Endothelial cell of umbilical vein (primary cell): ENCODE measurements at regions not wholly inside any gene's neighbourhood (a gene's known extent, or its start where the extent isn't known, plus 50 kb on each side); places are given as distances from the start of the nearest gene placed in this dataset.

ENCODE experiments used
- BruUV-seq: library from RNA; stranded (reverse); fragments of 400-500 nt; replicated peaks from 2 replicates; lab custom pipeline; 2021; lab: Mats Ljungman, UMichigan
- CTCF ChIA-PET: fragments of 300-600, 350-600 bp; sonication (Branson Sonifier 250); formaldehyde crosslinking; loops from one replicate; lab custom pipeline; 2021; ENCODE audit warnings: antibody characterized with exemption, inconsistent platforms; lab: Charles Lee
- POLR2A ChIA-PET: fragments of 300-600, 350-600 bp; sonication (Branson Sonifier 250); formaldehyde crosslinking; loops from one replicate; lab custom pipeline; 2021; ENCODE audit warnings: antibody characterized with exemption, inconsistent platforms; lab: Charles Lee
- DNase-seq: peaks from one replicate; pipeline ENCODE4 v3.0.0-alpha.2; 2011; ENCODE audit warnings: low read depth, low spot score
- FAIRE-seq: peaks from 2 replicates; lab custom pipeline; 2011; peaks lifted over from hg19 to GRCh38; lab: Jason Lieb, UNC
- H2AFZ ChIP-seq: 2 replicates; pipeline ENCODE4 v1.6.0; 2012; ENCODE audit warnings: low read depth, low read length, control low read depth, inconsistent platforms
- H3K27ac ChIP-seq: 2 replicates; pipeline ENCODE4 v1.5.1; 2011; ENCODE audit warnings: low read depth, mild to moderate bottlenecking, control low read depth, low read length, moderate library complexity; ENCODE audit not compliant: insufficient read depth
- H3K27me3 ChIP-seq, 2 experiments: 2 replicates each; pipeline versions ENCODE4 v1.6.0 to v1.6.1; 2011; ENCODE audit warnings: low read length in 2 of 2, mixed read lengths in 1 of 2; ENCODE audit not compliant: control insufficient read depth in 2 of 2, insufficient read depth in 2 of 2
- H3K36me3 ChIP-seq, 2 experiments: 2 replicates in 1 of 2; 3 replicates in 1 of 2; pipeline ENCODE4 v1.5.1; 2011; ENCODE audit warnings: low read length in 2 of 2, mild to moderate bottlenecking in 1 of 2, moderate library complexity in 1 of 2; ENCODE audit not compliant: control insufficient read depth in 2 of 2, insufficient read depth in 2 of 2; ENCODE audit errors: extremely low read depth in 1 of 2
- H3K4me1 ChIP-seq: 3 replicates; pipeline ENCODE4 v1.5.1; 2011; ENCODE audit warnings: mild to moderate bottlenecking, low read length; ENCODE audit not compliant: control insufficient read depth, insufficient read depth; ENCODE audit errors: extremely low read depth
- H3K4me2 ChIP-seq: 2 replicates; pipeline ENCODE4 v1.6.1; 2011; ENCODE audit warnings: low read length, control low read depth, mixed read lengths; ENCODE audit not compliant: insufficient read depth
- H3K4me3 ChIP-seq, 3 experiments: fragments of 200-600 bp in 1 of 3; sonication (generic), shearing (Covaris generic) in 1 of 3; replicated peaks in 1 of 3; 2 replicates each; pipeline ENCODE4 v1.5.1; 2011 to 2016; ENCODE audit warnings: control low read depth in 3 of 3, low read length in 3 of 3, mild to moderate bottlenecking in 2 of 3, inconsistent platforms in 1 of 3, low read depth in 1 of 3, moderate library complexity in 1 of 3; ENCODE audit not compliant: insufficient read depth in 1 of 3
- H3K79me2 ChIP-seq: 2 replicates; pipeline ENCODE4 v1.6.0; 2012; ENCODE audit warnings: low read length, inconsistent platforms; ENCODE audit not compliant: control insufficient read depth, insufficient read depth
- H3K9ac ChIP-seq: replicated peaks from 2 replicates; pipeline ENCODE3; 2011; ENCODE audit warnings: low read length, control low read depth; ENCODE audit not compliant: insufficient read depth; ENCODE audit errors: extremely low read depth
- H3K9me1 ChIP-seq: replicated peaks from 3 replicates; pipeline ENCODE4 v1.6.0; 2011; ENCODE audit warnings: mild to moderate bottlenecking, low read length; ENCODE audit not compliant: control insufficient read depth, insufficient read depth; ENCODE audit errors: extremely low read depth
- H3K9me3 ChIP-seq: replicated peaks from 2 replicates; pipeline ENCODE4 v1.5.1; 2012; ENCODE audit warnings: low read length, inconsistent platforms; ENCODE audit not compliant: control insufficient read depth, insufficient read depth
- H4K20me1 ChIP-seq: replicated peaks from 2 replicates; pipeline ENCODE3; 2011; ENCODE audit warnings: mild to moderate bottlenecking, low read length; ENCODE audit not compliant: control insufficient read depth, insufficient read depth; ENCODE audit errors: extremely low read depth
- EZH2 ChIP-seq: IDR thresholded peaks from 2 replicates; pipeline ENCODE4 v1.6.1; 2012; ENCODE audit warnings: borderline replicate concordance, low read depth, mild to moderate bottlenecking, moderate library complexity, low read length, inconsistent platforms; ENCODE audit not compliant: severe bottlenecking
- FOS ChIP-seq: IDR thresholded peaks from 2 replicates; pipeline ENCODE4 v1.6.1; 2011; ENCODE audit warnings: mild to moderate bottlenecking, low read length, moderate library complexity, borderline replicate concordance; ENCODE audit not compliant: insufficient read depth
- GATA2 ChIP-seq: IDR thresholded peaks from 2 replicates; pipeline ENCODE4 v1.7.0; 2011; ENCODE audit warnings: low read depth, mild to moderate bottlenecking, moderate library complexity, mixed read lengths, low read length; ENCODE audit not compliant: insufficient read length, insufficient read depth
- JUN ChIP-seq: IDR thresholded peaks from 2 replicates; pipeline ENCODE4 v1.6.1; 2011; ENCODE audit warnings: borderline replicate concordance, low read depth; ENCODE audit not compliant: insufficient read length, insufficient read depth
- MAX ChIP-seq: IDR thresholded peaks from 2 replicates; pipeline ENCODE4 v1.6.1; 2011; ENCODE audit not compliant: insufficient read depth, insufficient read length
- MYC ChIP-seq: IDR thresholded peaks from one replicate; pipeline ENCODE4 v1.6.1; 2011; ENCODE audit warnings: mild to moderate bottlenecking, low read depth, low read length
- POLR2A ChIP-seq: IDR thresholded peaks from 2 replicates; pipeline ENCODE4 v1.6.1; 2012; ENCODE audit warnings: low read depth, mild to moderate bottlenecking, control low read depth, low read length
- POLR2AphosphoS5 ChIP-seq: IDR thresholded peaks from 2 replicates; pipeline ENCODE4 v1.6.1; 2012; ENCODE audit warnings: low read depth, mild to moderate bottlenecking, control low read depth, low read length, moderate library complexity; ENCODE audit not compliant: insufficient read depth
- dilution Hi-C: fragments of 300-500 bp; cut with MboI; formaldehyde crosslinking; loops from one replicate; pipeline ENCODE4 v1.15.0; 2019; ENCODE audit warnings: low sequenced_read_pairs; ENCODE audit not compliant: extremely low pct_ligation_motif_present
- intact Hi-C: fragments of 100-400 bp; cut with micrococcal nuclease; formaldehyde crosslinking; loops from one replicate; pipeline ENCODE4 v1.10.0; 2022
- TF ChIP-seq, protein P1 (sequence below), 2 donors: IDR thresholded peaks; 1 replicate in 1 of 2; 2 replicates in 1 of 2; pipeline ENCODE4 v1.5.1; 2011; ENCODE audit warnings: low read length in 2 of 2, mild to moderate bottlenecking in 2 of 2, moderate library complexity in 2 of 2, control low read depth in 1 of 2, inconsistent platforms in 1 of 2, low read depth in 1 of 2; ENCODE audit not compliant: insufficient read depth in 1 of 2; ENCODE audit errors: extremely low read depth in 1 of 2

DNA sequence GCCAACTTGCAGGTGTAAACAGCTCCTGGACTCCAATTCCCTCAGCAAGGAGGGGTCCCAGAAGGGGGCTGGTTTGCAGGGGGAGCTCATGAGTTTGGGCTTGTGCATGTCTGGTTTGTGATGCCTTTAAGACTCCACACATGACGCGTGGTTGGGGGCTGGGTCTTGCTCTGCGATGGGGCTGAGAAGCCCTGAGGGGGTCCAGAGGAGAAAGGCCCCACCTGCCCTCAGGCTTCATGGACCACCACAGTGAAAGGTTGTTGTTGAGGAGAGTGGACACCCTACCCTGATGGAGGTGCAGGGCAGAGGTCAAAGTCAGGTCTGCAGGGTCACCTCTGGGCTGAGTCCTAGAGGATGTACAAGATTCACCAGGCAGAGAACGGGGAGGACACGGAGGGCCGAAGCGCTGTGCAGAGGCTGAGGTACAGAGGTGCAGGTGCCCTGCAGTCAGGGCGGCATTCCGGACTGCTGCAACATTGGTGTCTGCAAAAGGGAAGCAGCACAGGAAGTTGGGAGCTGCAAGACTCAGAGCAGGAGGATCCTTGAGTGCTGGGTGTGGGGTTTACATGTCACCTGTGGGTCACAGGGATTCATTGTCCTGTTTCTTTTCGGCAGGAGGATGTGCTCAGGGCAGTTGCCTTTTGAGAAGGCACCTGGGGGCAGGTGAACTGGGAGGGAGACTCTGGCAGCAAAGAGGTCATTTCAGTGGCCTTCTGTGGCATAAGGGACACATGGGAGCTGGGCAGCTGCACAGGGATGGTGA is 399.4 kb downstream of the PTPRU start:
- H3K27ac ChIP-seq, result no peak overlapping the region
- no peaks in the 10 kb centered on the region for H4K20me1 ChIP-seq
- H3K4me2 ChIP-seq, result no peak overlapping the region
- no peak overlapping the region for H2AFZ ChIP-seq
- FAIRE-seq (no peak), DNase-seq (no peak)
- BruUV-seq, result no TSS peak
- POLR2A ChIA-PET, result no interaction called here
- CTCF ChIA-PET, result no interaction called here
- H3K9ac ChIP-seq, result no peak overlapping the region
- H3K79me2 ChIP-seq, result no peaks in the 10 kb centered on the region
- H3K4me3 ChIP-seq, result no peak overlapping the region
- no peak for TF ChIP-seq MAX
- TF ChIP-seq GATA2, result no peak
- TF ChIP-seq EZH2, result no peak
- TF ChIP-seq JUN, result no peak
- TF ChIP-seq, protein P1, sequence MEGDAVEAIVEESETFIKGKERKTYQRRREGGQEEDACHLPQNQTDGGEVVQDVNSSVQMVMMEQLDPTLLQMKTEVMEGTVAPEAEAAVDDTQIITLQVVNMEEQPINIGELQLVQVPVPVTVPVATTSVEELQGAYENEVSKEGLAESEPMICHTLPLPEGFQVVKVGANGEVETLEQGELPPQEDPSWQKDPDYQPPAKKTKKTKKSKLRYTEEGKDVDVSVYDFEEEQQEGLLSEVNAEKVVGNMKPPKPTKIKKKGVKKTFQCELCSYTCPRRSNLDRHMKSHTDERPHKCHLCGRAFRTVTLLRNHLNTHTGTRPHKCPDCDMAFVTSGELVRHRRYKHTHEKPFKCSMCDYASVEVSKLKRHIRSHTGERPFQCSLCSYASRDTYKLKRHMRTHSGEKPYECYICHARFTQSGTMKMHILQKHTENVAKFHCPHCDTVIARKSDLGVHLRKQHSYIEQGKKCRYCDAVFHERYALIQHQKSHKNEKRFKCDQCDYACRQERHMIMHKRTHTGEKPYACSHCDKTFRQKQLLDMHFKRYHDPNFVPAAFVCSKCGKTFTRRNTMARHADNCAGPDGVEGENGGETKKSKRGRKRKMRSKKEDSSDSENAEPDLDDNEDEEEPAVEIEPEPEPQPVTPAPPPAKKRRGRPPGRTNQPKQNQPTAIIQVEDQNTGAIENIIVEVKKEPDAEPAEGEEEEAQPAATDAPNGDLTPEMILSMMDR (IDR thresholded peaks at IDR 0.05; ENCODE audit: extremely low read depth in 1 of 2, insufficient read depth in 1 of 2, low read depth in 1 of 2, low read length in 2 of 2), result no peak
- TF ChIP-seq POLR2AphosphoS5, result no peak
- no peak for TF ChIP-seq FOS
- no peak for TF ChIP-seq MYC
- TF ChIP-seq POLR2A, result no peak
- intact Hi-C loops (no loop called here), dilution Hi-C loops (no loop called here)
- no peaks in the 10 kb centered on the region for H3K9me1 ChIP-seq
- H3K27me3 ChIP-seq, result no peaks in the 10 kb centered on the region
- H3K4me1 ChIP-seq, result no peaks in the 10 kb centered on the region
- H3K9me3 ChIP-seq, result no peaks in the 10 kb centered on the region
- no peaks in the 10 kb centered on the region for H3K36me3 ChIP-seq
